HG03469 (cell line): ENCODE measurements at regions not wholly inside any gene's neighbourhood (a gene's known extent, or its start where the extent isn't known, plus 50 kb on each side); places are given as distances from the start of the nearest gene placed in this dataset.
"Not testable (repeated sequence)": the region's sequence is repeated elsewhere in the genome, so short reads cannot be mapped to it uniquely, and the experiment has no call there.

Source experiments
- ATAC-seq: cut with Tn5 transposase; IDR thresholded peaks from one replicate; pipeline ENCODE4 v1.9.1; 2021; ENCODE audit warnings: mild to moderate bottlenecking, moderate library complexity, moderate number of reproducible peaks; ENCODE audit not compliant: unreplicated experiment

- no peak for ATAC-seq
These were observed 506.3 kb upstream of the IMPG1 start for GRCh38 chr6:76578746-76579145.

- ATAC-seq = no peak
These were observed 502.3 kb upstream of the IMPG1 start for GRCh38 chr6:76574746-76575145.

GRCh38 chr6:76565932-76566331 lies 493.5 kb upstream of the IMPG1 start:
- ATAC-seq = no peak

GRCh38 chr6:76562371-76562770 lies 489.9 kb upstream of the IMPG1 start:
- not testable (repeated sequence) for ATAC-seq

- not testable (repeated sequence) for ATAC-seq
These were observed 488.6 kb upstream of the IMPG1 start for GRCh38 chr6:76560851-76561755.

GRCh38 chr6:76553256-76553655 lies 480.8 kb upstream of the IMPG1 start:
- no peak for ATAC-seq

- ATAC-seq = no peak
These were observed 479.8 kb upstream of the IMPG1 start for GRCh38 chr6:76552268-76552667.

- ATAC-seq = no peak
These were observed 461.2 kb upstream of the IMPG1 start for GRCh38 chr6:76533661-76534060.

GRCh38 chr6:76532647-76533046 lies 460.2 kb upstream of the IMPG1 start:
- ATAC-seq = no peak

- no peak for ATAC-seq
These were observed 446.0 kb upstream of the IMPG1 start for GRCh38 chr6:76518443-76518842.

- ATAC-seq = no peak
These were observed 444.5 kb upstream of the IMPG1 start for GRCh38 chr6:76516924-76517323.

GRCh38 chr6:76510489-76510888 lies 438.0 kb upstream of the IMPG1 start:
- no peak for ATAC-seq

GRCh38 chr6:76509397-76509796 lies 436.9 kb upstream of the IMPG1 start:
- no peak for ATAC-seq

GRCh38 chr6:76506808-76507207 lies 434.3 kb upstream of the IMPG1 start:
- no peak for ATAC-seq

- no peak for ATAC-seq
These were observed 423.4 kb upstream of the IMPG1 start for GRCh38 chr6:76495909-76496308.

GRCh38 chr6:76491376-76491775 lies 418.9 kb upstream of the IMPG1 start:
- not testable (repeated sequence) for ATAC-seq

GRCh38 chr6:76490456-76490855 lies 418.0 kb upstream of the IMPG1 start:
- ATAC-seq = no peak

GRCh38 chr6:76481101-76481500 lies 408.6 kb upstream of the IMPG1 start:
- ATAC-seq = no peak

- no peak for ATAC-seq
These were observed 400.4 kb upstream of the IMPG1 start for GRCh38 chr6:76472858-76473257.

GRCh38 chr6:76466286-76466685 lies 393.8 kb upstream of the IMPG1 start:
- ATAC-seq = no peak

GRCh38 chr6:76465410-76465809 lies 392.9 kb upstream of the IMPG1 start:
- ATAC-seq = no peak

GRCh38 chr6:76453270-76453669 lies 380.8 kb upstream of the IMPG1 start:
- no peak for ATAC-seq
